ENCODE measurements at regions not wholly inside any gene's neighbourhood (a gene's known extent, or its start where the extent isn't known, plus 50 kb on each side); places are given as distances from the start of the nearest gene placed in this dataset.

DNA sequence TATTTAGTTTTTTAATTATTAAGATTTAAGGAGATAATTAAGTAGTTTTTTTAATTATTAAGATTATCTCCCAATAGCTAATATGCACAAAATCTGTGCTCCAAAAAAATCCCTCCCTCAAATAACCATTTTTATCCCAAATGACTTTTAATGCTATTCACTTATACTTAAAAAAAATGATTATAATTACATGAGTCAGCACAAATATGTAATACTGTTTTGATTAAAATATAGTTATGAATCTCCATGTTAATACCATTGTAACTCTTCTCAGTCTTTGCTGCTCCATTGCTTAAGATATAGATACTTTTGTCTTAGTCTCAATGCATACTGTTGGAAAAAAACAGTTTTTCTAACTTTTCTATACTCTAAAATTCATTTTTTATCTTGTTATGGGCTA lies 1121.1 kb upstream of the ADGRL3 start (continued):
- TF ChIP-seq, protein P1, sequence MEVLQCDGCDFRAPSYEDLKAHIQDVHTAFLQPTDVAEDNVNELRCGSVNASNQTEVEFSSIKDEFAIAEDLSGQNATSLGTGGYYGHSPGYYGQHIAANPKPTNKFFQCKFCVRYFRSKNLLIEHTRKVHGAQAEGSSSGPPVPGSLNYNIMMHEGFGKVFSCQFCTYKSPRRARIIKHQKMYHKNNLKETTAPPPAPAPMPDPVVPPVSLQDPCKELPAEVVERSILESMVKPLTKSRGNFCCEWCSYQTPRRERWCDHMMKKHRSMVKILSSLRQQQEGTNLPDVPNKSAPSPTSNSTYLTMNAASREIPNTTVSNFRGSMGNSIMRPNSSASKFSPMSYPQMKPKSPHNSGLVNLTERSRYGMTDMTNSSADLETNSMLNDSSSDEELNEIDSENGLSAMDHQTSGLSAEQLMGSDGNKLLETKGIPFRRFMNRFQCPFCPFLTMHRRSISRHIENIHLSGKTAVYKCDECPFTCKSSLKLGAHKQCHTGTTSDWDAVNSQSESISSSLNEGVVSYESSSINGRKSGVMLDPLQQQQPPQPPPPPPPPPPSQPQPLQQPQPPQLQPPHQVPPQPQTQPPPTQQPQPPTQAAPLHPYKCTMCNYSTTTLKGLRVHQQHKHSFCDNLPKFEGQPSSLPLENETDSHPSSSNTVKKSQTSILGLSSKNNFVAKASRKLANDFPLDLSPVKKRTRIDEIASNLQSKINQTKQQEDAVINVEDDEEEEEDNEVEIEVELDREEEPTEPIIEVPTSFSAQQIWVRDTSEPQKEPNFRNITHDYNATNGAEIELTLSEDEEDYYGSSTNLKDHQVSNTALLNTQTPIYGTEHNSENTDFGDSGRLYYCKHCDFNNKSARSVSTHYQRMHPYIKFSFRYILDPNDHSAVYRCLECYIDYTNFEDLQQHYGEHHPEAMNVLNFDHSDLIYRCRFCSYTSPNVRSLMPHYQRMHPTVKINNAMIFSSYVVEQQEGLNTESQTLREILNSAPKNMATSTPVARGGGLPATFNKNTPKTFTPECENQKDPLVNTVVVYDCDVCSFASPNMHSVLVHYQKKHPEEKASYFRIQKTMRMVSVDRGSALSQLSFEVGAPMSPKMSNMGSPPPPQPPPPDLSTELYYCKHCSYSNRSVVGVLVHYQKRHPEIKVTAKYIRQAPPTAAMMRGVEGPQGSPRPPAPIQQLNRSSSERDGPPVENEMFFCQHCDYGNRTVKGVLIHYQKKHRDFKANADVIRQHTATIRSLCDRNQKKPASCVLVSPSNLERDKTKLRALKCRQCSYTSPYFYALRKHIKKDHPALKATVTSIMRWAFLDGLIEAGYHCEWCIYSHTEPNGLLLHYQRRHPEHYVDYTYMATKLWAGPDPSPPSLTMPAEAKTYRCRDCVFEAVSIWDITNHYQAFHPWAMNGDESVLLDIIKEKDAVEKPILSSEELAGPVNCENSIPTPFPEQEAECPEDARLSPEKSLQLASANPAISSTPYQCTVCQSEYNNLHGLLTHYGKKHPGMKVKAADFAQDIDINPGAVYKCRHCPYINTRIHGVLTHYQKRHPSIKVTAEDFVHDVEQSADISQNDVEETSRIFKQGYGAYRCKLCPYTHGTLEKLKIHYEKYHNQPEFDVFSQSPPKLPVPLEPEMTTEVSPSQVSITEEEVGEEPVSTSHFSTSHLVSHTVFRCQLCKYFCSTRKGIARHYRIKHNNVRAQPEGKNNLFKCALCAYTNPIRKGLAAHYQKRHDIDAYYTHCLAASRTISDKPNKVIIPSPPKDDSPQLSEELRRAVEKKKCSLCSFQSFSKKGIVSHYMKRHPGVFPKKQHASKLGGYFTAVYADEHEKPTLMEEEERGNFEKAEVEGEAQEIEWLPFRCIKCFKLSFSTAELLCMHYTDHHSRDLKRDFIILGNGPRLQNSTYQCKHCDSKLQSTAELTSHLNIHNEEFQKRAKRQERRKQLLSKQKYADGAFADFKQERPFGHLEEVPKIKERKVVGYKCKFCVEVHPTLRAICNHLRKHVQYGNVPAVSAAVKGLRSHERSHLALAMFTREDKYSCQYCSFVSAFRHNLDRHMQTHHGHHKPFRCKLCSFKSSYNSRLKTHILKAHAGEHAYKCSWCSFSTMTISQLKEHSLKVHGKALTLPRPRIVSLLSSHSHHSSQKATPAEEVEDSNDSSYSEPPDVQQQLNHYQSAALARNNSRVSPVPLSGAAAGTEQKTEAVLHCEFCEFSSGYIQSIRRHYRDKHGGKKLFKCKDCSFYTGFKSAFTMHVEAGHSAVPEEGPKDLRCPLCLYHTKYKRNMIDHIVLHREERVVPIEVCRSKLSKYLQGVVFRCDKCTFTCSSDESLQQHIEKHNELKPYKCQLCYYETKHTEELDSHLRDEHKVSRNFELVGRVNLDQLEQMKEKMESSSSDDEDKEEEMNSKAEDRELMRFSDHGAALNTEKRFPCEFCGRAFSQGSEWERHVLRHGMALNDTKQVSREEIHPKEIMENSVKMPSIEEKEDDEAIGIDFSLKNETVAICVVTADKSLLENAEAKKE (CRISPR knock-in tag; IDR thresholded peaks at IDR 0.05): no peak
- no peak for TF ChIP-seq EZH2 (IDR thresholded peaks at IDR 0.05; ENCODE audit: low read depth, unreplicated experiment)

DNA sequence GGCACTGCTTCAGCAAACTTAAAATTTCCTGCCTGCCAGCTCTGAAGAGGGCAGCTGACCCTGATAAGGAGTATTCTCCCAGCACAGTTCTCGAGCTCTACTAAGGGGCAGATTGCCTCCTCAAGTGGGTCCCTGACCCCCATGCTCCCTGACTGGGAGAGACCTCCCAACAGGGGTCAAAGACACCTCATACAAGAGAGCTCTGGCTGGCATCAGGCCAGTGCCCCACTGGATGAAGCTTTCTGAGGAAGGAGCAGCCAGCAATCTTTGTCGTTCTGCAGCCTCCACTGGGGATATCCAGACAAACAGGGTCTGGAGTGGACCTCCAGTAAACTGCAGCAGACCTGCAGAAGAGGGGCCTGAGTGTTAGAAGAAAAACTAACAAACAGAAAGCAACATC lies 1118.3 kb upstream of the ADGRL3 start:
- H3K27me3 ChIP-seq (ENCODE audit: insufficient read depth): no peaks in the 10 kb centered on the region
- H3K36me3 ChIP-seq (ENCODE audit: insufficient read depth): no peaks in the 10 kb centered on the region
- no peaks in the 10 kb centered on the region for H3K4me1 ChIP-seq (ENCODE audit: insufficient read depth)
- ATAC-seq (no peak), DNase-seq (ENCODE audit: low spot score) (no peak)
- H3K9me3 Mint-ChIP-seq: peaks cover 3% of the 10 kb centered on the region; the same call in 2 of the 3 replicates
- no peak overlapping the region for H3K4me3 Mint-ChIP-seq
- no peak overlapping the region for H3K4me2 ChIP-seq
- H3K27ac ChIP-seq (ENCODE audit: low read depth): no peak overlapping the region
- peaks cover 3% of the 10 kb centered on the region; the same call in 1 of the 3 replicates for H3K36me3 Mint-ChIP-seq (ENCODE audit: low read depth)
- H2AFZ ChIP-seq: no peak overlapping the region
- H3K27me3 Mint-ChIP-seq (ENCODE audit: insufficient read depth, low read depth, poor library complexity): no peaks in the 10 kb centered on the region
- H3K4me3 ChIP-seq: no peak overlapping the region
- peaks cover 4% of the 10 kb centered on the region; the same call in 2 of the 3 replicates for H3K4me1 Mint-ChIP-seq
- H3F3A ChIP-seq (replicated peaks; ENCODE audit: low read depth): no peaks in the 10 kb centered on the region
- no peaks in the 10 kb centered on the region for H4K20me1 ChIP-seq (replicated peaks; ENCODE audit: insufficient read depth)
- no peaks in the 10 kb centered on the region; the same call in none of the 2 replicates for H3K9me2 ChIP-seq (ENCODE audit: insufficient read depth)
- no peak overlapping the region for H3K27ac Mint-ChIP-seq
- no peaks in the 10 kb centered on the region for H3K79me2 ChIP-seq (replicated peaks; ENCODE audit: insufficient read depth)
- TF ChIP-seq STAT1 (IDR thresholded peaks at IDR 0.05; ENCODE audit: unreplicated experiment) (no peak), JUNB (IDR thresholded peaks at IDR 0.05; ENCODE audit: unreplicated experiment) (no peak), ZNF331 (CRISPR knock-in tag; IDR thresholded peaks at IDR 0.05; ENCODE audit: low read depth) (no peak), EZH2 (IDR thresholded peaks at IDR 0.05; ENCODE audit: low read depth, unreplicated experiment) (no peak), CREB1 (CRISPR knock-in tag; IDR thresholded peaks at IDR 0.05; ENCODE audit: low read depth) (no peak), NANOG (IDR thresholded peaks at IDR 0.05; ENCODE audit: borderline replicate concordance) (no peak), POLR2AphosphoS5 (IDR thresholded peaks at IDR 0.05; ENCODE audit: low read depth) (no peak), EZH2phosphoT487 (IDR thresholded peaks at IDR 0.05; ENCODE audit: unreplicated experiment) (no peak)
- TF ChIP-seq, protein P2, sequence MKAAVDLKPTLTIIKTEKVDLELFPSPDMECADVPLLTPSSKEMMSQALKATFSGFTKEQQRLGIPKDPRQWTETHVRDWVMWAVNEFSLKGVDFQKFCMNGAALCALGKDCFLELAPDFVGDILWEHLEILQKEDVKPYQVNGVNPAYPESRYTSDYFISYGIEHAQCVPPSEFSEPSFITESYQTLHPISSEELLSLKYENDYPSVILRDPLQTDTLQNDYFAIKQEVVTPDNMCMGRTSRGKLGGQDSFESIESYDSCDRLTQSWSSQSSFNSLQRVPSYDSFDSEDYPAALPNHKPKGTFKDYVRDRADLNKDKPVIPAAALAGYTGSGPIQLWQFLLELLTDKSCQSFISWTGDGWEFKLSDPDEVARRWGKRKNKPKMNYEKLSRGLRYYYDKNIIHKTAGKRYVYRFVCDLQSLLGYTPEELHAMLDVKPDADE (IDR thresholded peaks at IDR 0.05): no peak
- TF ChIP-seq, protein P3, sequence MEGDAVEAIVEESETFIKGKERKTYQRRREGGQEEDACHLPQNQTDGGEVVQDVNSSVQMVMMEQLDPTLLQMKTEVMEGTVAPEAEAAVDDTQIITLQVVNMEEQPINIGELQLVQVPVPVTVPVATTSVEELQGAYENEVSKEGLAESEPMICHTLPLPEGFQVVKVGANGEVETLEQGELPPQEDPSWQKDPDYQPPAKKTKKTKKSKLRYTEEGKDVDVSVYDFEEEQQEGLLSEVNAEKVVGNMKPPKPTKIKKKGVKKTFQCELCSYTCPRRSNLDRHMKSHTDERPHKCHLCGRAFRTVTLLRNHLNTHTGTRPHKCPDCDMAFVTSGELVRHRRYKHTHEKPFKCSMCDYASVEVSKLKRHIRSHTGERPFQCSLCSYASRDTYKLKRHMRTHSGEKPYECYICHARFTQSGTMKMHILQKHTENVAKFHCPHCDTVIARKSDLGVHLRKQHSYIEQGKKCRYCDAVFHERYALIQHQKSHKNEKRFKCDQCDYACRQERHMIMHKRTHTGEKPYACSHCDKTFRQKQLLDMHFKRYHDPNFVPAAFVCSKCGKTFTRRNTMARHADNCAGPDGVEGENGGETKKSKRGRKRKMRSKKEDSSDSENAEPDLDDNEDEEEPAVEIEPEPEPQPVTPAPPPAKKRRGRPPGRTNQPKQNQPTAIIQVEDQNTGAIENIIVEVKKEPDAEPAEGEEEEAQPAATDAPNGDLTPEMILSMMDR (conservative IDR thresholded peaks at IDR 0.05; ENCODE audit: low read depth in 2 of 2): no peak
- TF ChIP-seq, protein P4, sequence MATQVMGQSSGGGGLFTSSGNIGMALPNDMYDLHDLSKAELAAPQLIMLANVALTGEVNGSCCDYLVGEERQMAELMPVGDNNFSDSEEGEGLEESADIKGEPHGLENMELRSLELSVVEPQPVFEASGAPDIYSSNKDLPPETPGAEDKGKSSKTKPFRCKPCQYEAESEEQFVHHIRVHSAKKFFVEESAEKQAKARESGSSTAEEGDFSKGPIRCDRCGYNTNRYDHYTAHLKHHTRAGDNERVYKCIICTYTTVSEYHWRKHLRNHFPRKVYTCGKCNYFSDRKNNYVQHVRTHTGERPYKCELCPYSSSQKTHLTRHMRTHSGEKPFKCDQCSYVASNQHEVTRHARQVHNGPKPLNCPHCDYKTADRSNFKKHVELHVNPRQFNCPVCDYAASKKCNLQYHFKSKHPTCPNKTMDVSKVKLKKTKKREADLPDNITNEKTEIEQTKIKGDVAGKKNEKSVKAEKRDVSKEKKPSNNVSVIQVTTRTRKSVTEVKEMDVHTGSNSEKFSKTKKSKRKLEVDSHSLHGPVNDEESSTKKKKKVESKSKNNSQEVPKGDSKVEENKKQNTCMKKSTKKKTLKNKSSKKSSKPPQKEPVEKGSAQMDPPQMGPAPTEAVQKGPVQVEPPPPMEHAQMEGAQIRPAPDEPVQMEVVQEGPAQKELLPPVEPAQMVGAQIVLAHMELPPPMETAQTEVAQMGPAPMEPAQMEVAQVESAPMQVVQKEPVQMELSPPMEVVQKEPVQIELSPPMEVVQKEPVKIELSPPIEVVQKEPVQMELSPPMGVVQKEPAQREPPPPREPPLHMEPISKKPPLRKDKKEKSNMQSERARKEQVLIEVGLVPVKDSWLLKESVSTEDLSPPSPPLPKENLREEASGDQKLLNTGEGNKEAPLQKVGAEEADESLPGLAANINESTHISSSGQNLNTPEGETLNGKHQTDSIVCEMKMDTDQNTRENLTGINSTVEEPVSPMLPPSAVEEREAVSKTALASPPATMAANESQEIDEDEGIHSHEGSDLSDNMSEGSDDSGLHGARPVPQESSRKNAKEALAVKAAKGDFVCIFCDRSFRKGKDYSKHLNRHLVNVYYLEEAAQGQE (IDR thresholded peaks at IDR 0.05; ENCODE audit: unreplicated experiment): no peak
